KMS-11 (cell line): ENCODE measurements at regions not wholly inside any gene's neighbourhood (a gene's known extent, or its start where the extent isn't known, plus 50 kb on each side); places are given as distances from the start of the nearest gene placed in this dataset.

Source experiments
- H2AFZ ChIP-seq: fragments of 200-600 bp; sonication (generic); 2 replicates; pipeline ENCODE4 v1.6.1; 2016; ENCODE audit warnings: antibody characterized with exemption, mixed run types, low read depth
- H3K27ac ChIP-seq: fragments of 200-600 bp; sonication (generic); 2 replicates; pipeline ENCODE4 v1.6.1; 2016; ENCODE audit warnings: mild to moderate bottlenecking, mixed run types
- H3K27me3 ChIP-seq: fragments of 200-600 bp; sonication (generic); 2 replicates; pipeline ENCODE4 v1.6.1; 2017; ENCODE audit warnings: mild to moderate bottlenecking, low read depth, mixed run types, moderate library complexity; ENCODE audit not compliant: insufficient read depth
- H3K36me3 ChIP-seq: fragments of 200-600 bp; sonication (generic); 2 replicates; pipeline ENCODE4 v1.6.1; 2017; ENCODE audit warnings: mild to moderate bottlenecking, mixed run types; ENCODE audit not compliant: insufficient read depth
- H3K4me1 ChIP-seq: fragments of 200-600 bp; sonication (generic); 2 replicates; pipeline ENCODE4 v1.6.1; 2016; ENCODE audit warnings: mild to moderate bottlenecking, low read depth, mixed run types; ENCODE audit not compliant: poor library complexity, severe bottlenecking
- H3K4me2 ChIP-seq: fragments of 200-600 bp; sonication (generic); 2 replicates; pipeline ENCODE4 v1.7.0; 2016; ENCODE audit warnings: mild to moderate bottlenecking, mixed run types
- H3K4me3 ChIP-seq: fragments of 200-600 bp; sonication (generic); IDR thresholded peaks from 2 replicates; pipeline ENCODE4 v1.6.1; 2017; ENCODE audit warnings: low read depth, low read length, mixed read lengths; ENCODE audit not compliant: insufficient read depth
- H3K79me2 ChIP-seq: fragments of 200-600 bp; sonication (generic); 2 replicates; pipeline ENCODE4 v1.6.1; 2016; ENCODE audit warnings: low read depth, mixed run types; ENCODE audit not compliant: insufficient read depth
- H3K9ac ChIP-seq: fragments of 200-600 bp; sonication (generic); 2 replicates; pipeline ENCODE4 v1.6.1; 2016; ENCODE audit warnings: mild to moderate bottlenecking, mixed run types
- H4K20me1 ChIP-seq: fragments of 200-600 bp; sonication (generic); 2 replicates; pipeline ENCODE4 v1.6.1; 2016; ENCODE audit warnings: mild to moderate bottlenecking, mixed run types; ENCODE audit not compliant: insufficient read depth
- TF ChIP-seq, protein P1 (sequence below): fragments of 200-600 bp; sonication (generic); conservative IDR thresholded peaks from 2 replicates; pipeline ENCODE4 v1.6.1; 2017; ENCODE audit warnings: low read depth, mild to moderate bottlenecking, antibody characterized with exemption, low read length, moderate library complexity, mixed read lengths

DNA sequence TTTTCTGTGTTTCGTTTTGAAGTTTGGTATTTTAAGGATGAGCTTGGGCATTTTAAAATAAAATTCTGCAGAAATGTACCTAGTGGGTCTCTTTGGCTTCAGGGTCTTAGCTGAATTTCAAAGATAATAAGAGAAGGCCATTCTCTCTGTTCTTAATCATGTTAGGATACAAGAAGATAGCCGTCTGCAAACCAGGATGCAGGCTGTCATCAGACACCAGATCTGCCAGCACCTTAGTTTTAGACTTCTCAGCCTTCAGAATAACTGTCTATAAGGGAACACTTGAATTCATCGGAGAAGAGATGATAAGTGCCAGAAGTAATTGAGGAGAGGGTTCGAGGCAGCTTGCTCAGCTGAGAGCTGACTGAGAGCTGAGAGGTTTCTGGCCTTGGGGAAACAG lies 202.1 kb downstream of the REEP3 start:
- H3K36me3 ChIP-seq = no peaks in the 10 kb centered on the region
- no peak overlapping the region for H3K9ac ChIP-seq
- TF ChIP-seq, protein P1, sequence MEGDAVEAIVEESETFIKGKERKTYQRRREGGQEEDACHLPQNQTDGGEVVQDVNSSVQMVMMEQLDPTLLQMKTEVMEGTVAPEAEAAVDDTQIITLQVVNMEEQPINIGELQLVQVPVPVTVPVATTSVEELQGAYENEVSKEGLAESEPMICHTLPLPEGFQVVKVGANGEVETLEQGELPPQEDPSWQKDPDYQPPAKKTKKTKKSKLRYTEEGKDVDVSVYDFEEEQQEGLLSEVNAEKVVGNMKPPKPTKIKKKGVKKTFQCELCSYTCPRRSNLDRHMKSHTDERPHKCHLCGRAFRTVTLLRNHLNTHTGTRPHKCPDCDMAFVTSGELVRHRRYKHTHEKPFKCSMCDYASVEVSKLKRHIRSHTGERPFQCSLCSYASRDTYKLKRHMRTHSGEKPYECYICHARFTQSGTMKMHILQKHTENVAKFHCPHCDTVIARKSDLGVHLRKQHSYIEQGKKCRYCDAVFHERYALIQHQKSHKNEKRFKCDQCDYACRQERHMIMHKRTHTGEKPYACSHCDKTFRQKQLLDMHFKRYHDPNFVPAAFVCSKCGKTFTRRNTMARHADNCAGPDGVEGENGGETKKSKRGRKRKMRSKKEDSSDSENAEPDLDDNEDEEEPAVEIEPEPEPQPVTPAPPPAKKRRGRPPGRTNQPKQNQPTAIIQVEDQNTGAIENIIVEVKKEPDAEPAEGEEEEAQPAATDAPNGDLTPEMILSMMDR = no peak
- H3K4me1 ChIP-seq = no peaks in the 10 kb centered on the region
- no peaks in the 10 kb centered on the region for H3K27me3 ChIP-seq
- H3K4me2 ChIP-seq = no peak overlapping the region
- no peak overlapping the region for H2AFZ ChIP-seq
- H3K79me2 ChIP-seq = no peaks in the 10 kb centered on the region
- no peak overlapping the region for H3K4me3 ChIP-seq
- no peaks in the 10 kb centered on the region for H4K20me1 ChIP-seq
- no peak overlapping the region for H3K27ac ChIP-seq

DNA sequence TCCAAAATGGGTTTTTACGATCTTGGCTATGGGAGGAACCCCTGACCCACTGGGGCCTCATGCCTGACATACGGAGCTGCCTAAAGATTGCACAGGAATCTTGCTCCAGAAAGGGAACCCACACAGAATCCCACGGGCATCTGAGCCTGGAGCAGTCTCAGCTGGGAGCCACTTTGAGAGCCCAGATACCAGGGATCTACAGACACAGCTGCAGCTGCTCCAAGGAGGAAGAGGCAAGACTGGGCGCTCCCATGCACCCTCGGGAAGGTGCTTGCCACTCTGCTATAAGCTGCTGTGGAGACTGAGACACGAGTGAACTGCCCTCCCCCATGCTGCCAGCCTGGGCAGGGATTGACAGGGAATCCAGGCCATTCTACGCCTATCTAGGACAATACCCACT lies 202.5 kb downstream of the REEP3 start:
- Histone ChIP-seq H3K9ac (no peak overlapping the region), H3K4me1 (no peaks in the 10 kb centered on the region), H3K79me2 (no peaks in the 10 kb centered on the region), H3K27ac (no peak overlapping the region), H2AFZ (no peak overlapping the region), H3K27me3 (no peaks in the 10 kb centered on the region), H3K4me2 (no peak overlapping the region), H3K36me3 (no peaks in the 10 kb centered on the region), H3K4me3 (no peak overlapping the region), H4K20me1 (no peaks in the 10 kb centered on the region)
- TF ChIP-seq, protein P1 = no peak

DNA sequence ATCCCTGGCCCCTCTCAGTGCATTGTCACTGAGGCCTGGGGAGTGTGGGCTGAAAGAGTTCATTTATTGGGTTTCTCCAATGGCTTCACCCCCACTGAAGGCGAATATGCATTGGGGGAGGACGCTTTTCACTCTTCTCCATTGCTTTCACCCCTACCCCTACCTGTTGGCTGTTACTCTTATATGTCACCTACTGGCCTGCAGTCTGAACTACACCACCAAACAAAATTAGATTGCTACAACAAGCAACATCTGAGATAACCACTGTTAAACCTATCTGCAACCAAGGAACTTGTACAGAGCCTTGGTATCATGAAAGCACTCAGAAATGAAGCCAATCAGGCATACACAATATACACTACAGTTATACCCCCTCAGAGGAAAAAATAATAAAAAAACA lies 203.7 kb downstream of the REEP3 start:
- H3K4me3 ChIP-seq = no peak overlapping the region
- H3K27me3 ChIP-seq = no peaks in the 10 kb centered on the region
- H4K20me1 ChIP-seq = no peaks in the 10 kb centered on the region
- H3K36me3 ChIP-seq = no peaks in the 10 kb centered on the region
- H3K4me2 ChIP-seq = no peak overlapping the region
- no peak overlapping the region for H3K27ac ChIP-seq
- no peak overlapping the region for H2AFZ ChIP-seq
- H3K4me1 ChIP-seq = no peaks in the 10 kb centered on the region
- H3K79me2 ChIP-seq = no peaks in the 10 kb centered on the region
- TF ChIP-seq, protein P1 = no peak
- H3K9ac ChIP-seq = no peak overlapping the region

DNA sequence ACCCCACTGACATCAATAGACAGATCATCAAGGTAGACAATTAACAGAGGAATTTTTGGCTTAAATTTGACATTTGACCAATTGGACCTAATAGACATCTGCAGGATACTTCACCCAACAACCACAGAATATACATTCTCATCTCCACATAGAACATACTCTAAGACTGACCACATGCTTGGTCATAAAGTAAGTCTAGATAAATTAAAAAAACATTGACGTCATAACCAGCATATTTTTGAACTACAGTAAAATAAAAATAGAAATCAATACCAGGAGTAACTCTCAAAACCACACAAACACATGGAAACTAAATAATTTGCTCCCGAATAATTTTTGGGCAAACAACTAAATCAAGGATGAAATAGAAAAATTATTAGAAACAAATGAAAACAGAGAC lies 205.7 kb downstream of the REEP3 start:
- TF ChIP-seq, protein P1 = no peak
- H3K4me3 ChIP-seq = no peak overlapping the region
- H3K4me2 ChIP-seq = no peak overlapping the region
- H3K79me2 ChIP-seq = no peaks in the 10 kb centered on the region
- no peaks in the 10 kb centered on the region for H3K36me3 ChIP-seq
- H3K27ac ChIP-seq = no peak overlapping the region
- H3K9ac ChIP-seq = no peak overlapping the region
- no peaks in the 10 kb centered on the region for H3K4me1 ChIP-seq
- no peaks in the 10 kb centered on the region for H3K27me3 ChIP-seq
- no peak overlapping the region for H2AFZ ChIP-seq
- no peaks in the 10 kb centered on the region for H4K20me1 ChIP-seq

DNA sequence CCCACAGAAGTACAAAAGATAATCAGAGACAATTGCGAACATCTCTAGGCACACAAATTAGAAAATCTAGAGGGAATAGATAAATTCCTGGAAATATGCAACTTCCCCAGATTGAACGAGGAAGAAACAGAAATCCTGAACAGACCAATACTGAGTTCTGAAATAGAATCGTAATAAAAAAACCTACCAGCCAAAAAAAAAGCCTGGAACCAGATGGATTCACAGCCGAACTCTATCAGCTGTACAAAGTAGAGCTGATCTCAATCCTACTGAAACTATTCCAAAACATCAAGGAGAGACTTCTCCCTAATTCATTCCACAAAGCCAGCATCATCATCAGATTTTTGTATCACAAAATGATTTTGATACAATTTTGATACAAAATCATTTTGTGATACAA lies 206.4 kb downstream of the REEP3 start:
- TF ChIP-seq, protein P1 = no peak

More for the DNA sequence above, 206.4 kb downstream of the REEP3 start:
- Histone ChIP-seq H3K36me3 (no peaks in the 10 kb centered on the region), H3K27me3 (no peaks in the 10 kb centered on the region), H4K20me1 (no peaks in the 10 kb centered on the region), H3K9ac (no peak overlapping the region), H3K79me2 (no peaks in the 10 kb centered on the region), H3K4me3 (no peak overlapping the region), H3K27ac (no peak overlapping the region), H3K4me2 (no peak overlapping the region), H3K4me1 (no peaks in the 10 kb centered on the region), H2AFZ (no peak overlapping the region)
